Panc1 (cell line): ENCODE measurements at regions not wholly inside any gene's neighbourhood (a gene's known extent, or its start where the extent isn't known, plus 50 kb on each side); places are given as distances from the start of the nearest gene placed in this dataset.

Experiments used
- ATAC-seq: fragments of 200-7000 bp; cut with Tn5 transposase; 2 replicates; pipeline ENCODE4 v1.9.1; 2020; ENCODE audit warnings: mild to moderate bottlenecking, moderate library complexity
- BruUV-seq: library from RNA; stranded (reverse); fragments of 400-500 nt; replicated peaks from 2 replicates; lab custom pipeline; 2021; lab: Mats Ljungman, UMichigan
- CTCF ChIA-PET: fragments of 300-600 bp; sonication (Branson Sonifier 250); formaldehyde crosslinking; loops from one replicate; lab custom pipeline; 2022; ENCODE audit warnings: antibody characterized with exemption; lab: Charles Lee
- POLR2A ChIA-PET: fragments of 300-600 bp; sonication (Branson Sonifier 250); formaldehyde crosslinking; loops from one replicate; lab custom pipeline; 2022; ENCODE audit warnings: antibody characterized with exemption; lab: Charles Lee
- DNase-seq: peaks from one replicate; pipeline ENCODE4 v3.0.0-alpha.2; 2010; ENCODE audit warnings: low read depth, low spot score
- H3K27ac ChIP-seq: 2 replicates; pipeline ENCODE4 v1.5.1; 2011; ENCODE audit warnings: mild to moderate bottlenecking, low read length, inconsistent platforms
- H3K27me3 ChIP-seq: fragments of 200-500 bp; sonication (Bioruptor generic); 2 replicates; pipeline ENCODE4 v1.6.0; 2014; ENCODE audit warnings: low read length, inconsistent platforms; ENCODE audit not compliant: control insufficient read depth, insufficient read depth
- H3K36me3 ChIP-seq: fragments of 200-500 bp; sonication (Bioruptor generic); 2 replicates; pipeline ENCODE4 v1.5.1; 2014; ENCODE audit warnings: inconsistent platforms, mild to moderate bottlenecking, low read length, moderate library complexity; ENCODE audit not compliant: control insufficient read depth, insufficient read depth
- H3K4me1 ChIP-seq: 2 replicates; pipeline ENCODE4 v1.5.1; 2011; ENCODE audit warnings: inconsistent platforms, mild to moderate bottlenecking, low read length, moderate library complexity; ENCODE audit not compliant: control insufficient read depth, insufficient read depth
- H3K4me3 ChIP-seq, 2 experiments: 2 replicates each; pipeline ENCODE4 v1.5.1; 2011 to 2012; ENCODE audit warnings: low read depth in 2 of 2, low read length in 2 of 2, mild to moderate bottlenecking in 2 of 2, inconsistent platforms in 1 of 2, moderate library complexity in 1 of 2
- H3K9me3 ChIP-seq: fragments of 200-500 bp; sonication (Bioruptor generic); 2 replicates; pipeline ENCODE4 v1.5.1; 2014; ENCODE audit warnings: low read depth, mild to moderate bottlenecking, inconsistent platforms, low read length, moderate library complexity; ENCODE audit not compliant: control insufficient read depth, insufficient read depth
- POLR2AphosphoS5 ChIP-seq: IDR thresholded peaks from 2 replicates; pipeline ENCODE4 v1.6.1; 2012; ENCODE audit warnings: mild to moderate bottlenecking, low read depth, low read length, moderate library complexity
- SIN3A ChIP-seq: IDR thresholded peaks from 2 replicates; pipeline ENCODE4 v1.6.1; 2012; ENCODE audit warnings: low read depth, mild to moderate bottlenecking, low read length, moderate library complexity, borderline replicate concordance; ENCODE audit not compliant: insufficient read depth
- TCF7L2 ChIP-seq: IDR thresholded peaks from 2 replicates; pipeline ENCODE4 v1.6.1; 2011; ENCODE audit warnings: mild to moderate bottlenecking, low read depth, low read length, inconsistent platforms
- in situ Hi-C: cut with HindIII; loops from 2 replicates; pipeline ENCODE4 v1.10.0; 2016; ENCODE audit warnings: low sequenced_read_pairs, low pct_unique_long_range_greater_than_20kb
- intact Hi-C: fragments of 100-400 bp; cut with micrococcal nuclease; formaldehyde crosslinking; loops from one replicate; pipeline ENCODE4 v1.10.0; 2022; ENCODE audit not compliant: unreplicated experiment
- TF ChIP-seq, protein P1 (sequence below), 2 experiments: IDR thresholded peaks; 2 replicates each; pipeline ENCODE4 v1.6.1; 2011 to 2012; ENCODE audit warnings: low read depth in 2 of 2, control low read depth in 1 of 2, low read length in 1 of 2, mild to moderate bottlenecking in 1 of 2, moderate library complexity in 1 of 2; ENCODE audit not compliant: insufficient read depth in 1 of 2
- TF ChIP-seq, protein P2 (sequence below): fragments of 450-650 bp; IDR thresholded peaks from 2 replicates; pipeline ENCODE4 v1.5.1; 2017; ENCODE audit warnings: mild to moderate bottlenecking

DNA sequence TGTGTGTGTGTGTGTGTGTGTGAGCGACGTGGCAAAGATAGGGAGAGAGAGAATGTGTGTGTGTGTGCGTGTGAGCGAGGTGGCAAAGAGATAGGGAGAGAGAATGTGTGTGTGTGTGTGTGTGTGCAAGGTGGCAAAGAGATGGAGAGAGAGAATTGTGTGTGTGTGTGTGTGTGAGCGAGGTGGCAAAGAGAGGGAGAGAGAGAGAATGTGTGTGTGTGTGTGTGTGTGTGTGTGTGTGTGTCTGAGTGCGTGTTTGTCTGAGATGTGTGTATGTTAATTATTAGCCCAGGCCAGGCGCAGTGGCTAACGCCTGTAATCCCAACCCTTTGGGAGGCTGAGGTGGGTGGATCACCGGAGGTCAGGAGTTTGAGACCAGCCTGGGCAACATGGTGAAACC, 154.6 kb upstream of the RGMA start:
- no peaks in the 10 kb centered on the region for H3K36me3 ChIP-seq
- H3K27ac ChIP-seq, result no peak overlapping the region
- in situ Hi-C loops, result no loop called here
- TF ChIP-seq, protein P1, sequence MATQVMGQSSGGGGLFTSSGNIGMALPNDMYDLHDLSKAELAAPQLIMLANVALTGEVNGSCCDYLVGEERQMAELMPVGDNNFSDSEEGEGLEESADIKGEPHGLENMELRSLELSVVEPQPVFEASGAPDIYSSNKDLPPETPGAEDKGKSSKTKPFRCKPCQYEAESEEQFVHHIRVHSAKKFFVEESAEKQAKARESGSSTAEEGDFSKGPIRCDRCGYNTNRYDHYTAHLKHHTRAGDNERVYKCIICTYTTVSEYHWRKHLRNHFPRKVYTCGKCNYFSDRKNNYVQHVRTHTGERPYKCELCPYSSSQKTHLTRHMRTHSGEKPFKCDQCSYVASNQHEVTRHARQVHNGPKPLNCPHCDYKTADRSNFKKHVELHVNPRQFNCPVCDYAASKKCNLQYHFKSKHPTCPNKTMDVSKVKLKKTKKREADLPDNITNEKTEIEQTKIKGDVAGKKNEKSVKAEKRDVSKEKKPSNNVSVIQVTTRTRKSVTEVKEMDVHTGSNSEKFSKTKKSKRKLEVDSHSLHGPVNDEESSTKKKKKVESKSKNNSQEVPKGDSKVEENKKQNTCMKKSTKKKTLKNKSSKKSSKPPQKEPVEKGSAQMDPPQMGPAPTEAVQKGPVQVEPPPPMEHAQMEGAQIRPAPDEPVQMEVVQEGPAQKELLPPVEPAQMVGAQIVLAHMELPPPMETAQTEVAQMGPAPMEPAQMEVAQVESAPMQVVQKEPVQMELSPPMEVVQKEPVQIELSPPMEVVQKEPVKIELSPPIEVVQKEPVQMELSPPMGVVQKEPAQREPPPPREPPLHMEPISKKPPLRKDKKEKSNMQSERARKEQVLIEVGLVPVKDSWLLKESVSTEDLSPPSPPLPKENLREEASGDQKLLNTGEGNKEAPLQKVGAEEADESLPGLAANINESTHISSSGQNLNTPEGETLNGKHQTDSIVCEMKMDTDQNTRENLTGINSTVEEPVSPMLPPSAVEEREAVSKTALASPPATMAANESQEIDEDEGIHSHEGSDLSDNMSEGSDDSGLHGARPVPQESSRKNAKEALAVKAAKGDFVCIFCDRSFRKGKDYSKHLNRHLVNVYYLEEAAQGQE (IDR thresholded peaks at IDR 0.05; ENCODE audit: insufficient read depth in 1 of 2, low read depth in 2 of 2, low read length in 1 of 2), result no peak
- TF ChIP-seq, protein P2, sequence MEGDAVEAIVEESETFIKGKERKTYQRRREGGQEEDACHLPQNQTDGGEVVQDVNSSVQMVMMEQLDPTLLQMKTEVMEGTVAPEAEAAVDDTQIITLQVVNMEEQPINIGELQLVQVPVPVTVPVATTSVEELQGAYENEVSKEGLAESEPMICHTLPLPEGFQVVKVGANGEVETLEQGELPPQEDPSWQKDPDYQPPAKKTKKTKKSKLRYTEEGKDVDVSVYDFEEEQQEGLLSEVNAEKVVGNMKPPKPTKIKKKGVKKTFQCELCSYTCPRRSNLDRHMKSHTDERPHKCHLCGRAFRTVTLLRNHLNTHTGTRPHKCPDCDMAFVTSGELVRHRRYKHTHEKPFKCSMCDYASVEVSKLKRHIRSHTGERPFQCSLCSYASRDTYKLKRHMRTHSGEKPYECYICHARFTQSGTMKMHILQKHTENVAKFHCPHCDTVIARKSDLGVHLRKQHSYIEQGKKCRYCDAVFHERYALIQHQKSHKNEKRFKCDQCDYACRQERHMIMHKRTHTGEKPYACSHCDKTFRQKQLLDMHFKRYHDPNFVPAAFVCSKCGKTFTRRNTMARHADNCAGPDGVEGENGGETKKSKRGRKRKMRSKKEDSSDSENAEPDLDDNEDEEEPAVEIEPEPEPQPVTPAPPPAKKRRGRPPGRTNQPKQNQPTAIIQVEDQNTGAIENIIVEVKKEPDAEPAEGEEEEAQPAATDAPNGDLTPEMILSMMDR, result no peak
- TF ChIP-seq POLR2AphosphoS5, result no peak
- no peak for TF ChIP-seq SIN3A
- TF ChIP-seq TCF7L2, result no peak
- H3K4me1 ChIP-seq, result no peaks in the 10 kb centered on the region
- H3K27me3 ChIP-seq, result no peaks in the 10 kb centered on the region
- ChIA-PET POLR2A (no interaction called here), CTCF (no interaction called here)
- ATAC-seq, result no peak
- H3K9me3 ChIP-seq, result no peaks in the 10 kb centered on the region
- no peak for DNase-seq
- no peak overlapping the region for H3K4me3 ChIP-seq
- no TSS peak for BruUV-seq
- intact Hi-C loops, result no loop called here

DNA sequence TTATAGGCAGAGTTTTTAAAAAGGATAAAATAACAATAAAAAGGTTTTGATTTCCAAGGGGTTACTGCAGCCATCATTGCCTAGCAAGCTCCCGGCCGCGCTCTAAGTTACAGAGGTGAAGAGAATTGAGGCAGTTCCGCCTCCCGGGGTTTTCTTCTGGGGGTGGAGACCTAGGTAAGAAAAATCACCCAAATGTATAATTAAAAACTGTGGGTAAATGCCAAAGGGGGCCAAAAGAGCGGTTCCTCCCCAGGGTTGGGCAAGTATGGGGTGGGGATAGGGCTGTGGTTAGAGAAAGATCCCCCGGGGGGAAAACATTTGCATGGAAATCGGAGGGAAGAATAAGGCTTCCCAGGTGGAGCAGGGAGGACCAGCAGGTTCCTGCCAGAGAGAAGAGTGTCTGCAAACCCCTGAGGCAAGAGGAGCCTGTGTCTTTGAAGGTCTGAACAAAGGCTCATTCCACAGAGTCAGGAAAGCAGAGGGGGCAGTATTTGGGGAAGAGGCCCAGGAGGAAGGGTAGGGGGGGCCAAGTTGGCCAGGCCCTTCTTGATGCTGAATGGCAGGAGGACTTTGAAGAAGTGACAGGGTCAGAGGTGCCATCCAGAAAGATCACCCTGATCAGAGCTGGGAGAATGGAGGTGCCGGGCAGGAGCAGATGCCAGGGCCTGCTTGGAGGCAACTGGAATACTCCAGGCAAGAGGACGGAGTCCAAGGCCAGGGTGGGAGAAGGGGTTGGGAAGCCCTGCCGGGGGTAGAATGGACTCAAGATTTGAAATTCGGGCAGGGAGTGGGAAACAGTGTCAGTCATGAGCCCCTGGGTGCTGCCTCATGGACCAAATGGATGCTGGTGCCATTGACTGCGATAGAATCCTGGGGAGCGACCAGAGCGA, 152.9 kb upstream of the RGMA start:
- Histone ChIP-seq H3K27ac (no peak overlapping the region), H3K4me3 (no peak overlapping the region), H3K36me3 (no peaks in the 10 kb centered on the region), H3K9me3 (no peaks in the 10 kb centered on the region), H3K4me1 (no peaks in the 10 kb centered on the region), H3K27me3 (no peaks in the 10 kb centered on the region)
- no TSS peak for BruUV-seq
- CTCF ChIA-PET, result no interaction called here
- DNase-seq, result no peak
- intact Hi-C loops (no loop called here), in situ Hi-C loops (no loop called here)
- no peak for ATAC-seq
- TF ChIP-seq POLR2AphosphoS5 (no peak), TCF7L2 (no peak), SIN3A (no peak)
- TF ChIP-seq, protein P1 (IDR thresholded peaks at IDR 0.05; ENCODE audit: insufficient read depth in 1 of 2, low read depth in 2 of 2, low read length in 1 of 2), result no peak
- TF ChIP-seq, protein P2, result no peak
- POLR2A ChIA-PET, result no interaction called here
